CD8-positive, alpha-beta memory T cell (primary cell): ENCODE measurements at regions not wholly inside any gene's neighbourhood (a gene's known extent, or its start where the extent isn't known, plus 50 kb on each side); places are given as distances from the start of the nearest gene placed in this dataset.

Experiments used
- CTCF ChIA-PET: fragments of 350-600 bp; sonication (Branson Sonifier 250); formaldehyde crosslinking; loops from one replicate; lab custom pipeline; 2021; ENCODE audit warnings: antibody characterized with exemption; lab: Charles Lee
- POLR2A ChIA-PET: fragments of 350-600 bp; sonication (Branson Sonifier 250); formaldehyde crosslinking; loops from one replicate; lab custom pipeline; 2021; ENCODE audit warnings: antibody characterized with exemption; lab: Charles Lee
- DNase-seq, 5 donors: peaks; one replicate each; pipeline versions ENCODE4 v3.0.0 to v3.0.0-alpha.2; 2020 to 2022; ENCODE audit warnings: mixed read lengths in 1 of 5
- H3K27ac ChIP-seq: one replicate; pipeline ENCODE4 v1.7.0; 2013; ENCODE audit warnings: low read depth, mild to moderate bottlenecking, low read length, moderate library complexity
- H3K27me3 ChIP-seq: 2 replicates; pipeline ENCODE4 v1.7.0; 2013; ENCODE audit warnings: low read length, mild to moderate bottlenecking; ENCODE audit not compliant: insufficient read depth, poor library complexity, severe bottlenecking
- H3K36me3 ChIP-seq: 2 replicates; pipeline ENCODE4 v1.7.0; 2013; ENCODE audit warnings: mild to moderate bottlenecking, low read length, moderate library complexity; ENCODE audit not compliant: insufficient read depth
- H3K4me1 ChIP-seq: 2 replicates; pipeline ENCODE4 v1.7.0; 2013; ENCODE audit warnings: mild to moderate bottlenecking, low read length, moderate library complexity; ENCODE audit not compliant: insufficient read depth
- H3K4me3 ChIP-seq: 2 replicates; pipeline ENCODE4 v1.7.0; 2013; ENCODE audit warnings: mild to moderate bottlenecking, low read length
- H3K9me3 ChIP-seq: 2 replicates; pipeline ENCODE4 v1.7.0; 2013; ENCODE audit warnings: mild to moderate bottlenecking, low read length
- H3K27ac Mint-ChIP-seq, 8 donors: one replicate each; pipeline ENCODE4 v1.8.0; 2020 to 2021; ENCODE audit warnings: mixed read lengths in 8 of 8, mild to moderate bottlenecking in 6 of 8, inconsistent platforms in 3 of 8, moderate library complexity in 3 of 8
- H3K27me3 Mint-ChIP-seq, 2 donors: one replicate each; pipeline ENCODE4 v1.8.0; 2020 to 2021; ENCODE audit warnings: mixed read lengths in 2 of 2, mild to moderate bottlenecking in 1 of 2, moderate library complexity in 1 of 2
- H3K36me3 Mint-ChIP-seq, 3 donors: one replicate each; pipeline ENCODE4 v1.8.0; 2020 to 2021; ENCODE audit warnings: mixed read lengths in 3 of 3, inconsistent platforms in 1 of 3, mild to moderate bottlenecking in 1 of 3
- H3K4me1 Mint-ChIP-seq, 3 donors: one replicate each; pipeline ENCODE4 v1.8.0; 2020 to 2021; ENCODE audit warnings: mixed read lengths in 3 of 3, inconsistent platforms in 1 of 3, mild to moderate bottlenecking in 1 of 3
- H3K4me3 Mint-ChIP-seq, 7 donors: one replicate each; pipeline ENCODE4 v1.8.0; 2020 to 2021; ENCODE audit warnings: mixed read lengths in 7 of 7, mild to moderate bottlenecking in 6 of 7, moderate library complexity in 4 of 7, inconsistent platforms in 2 of 7
- H3K9me3 Mint-ChIP-seq, 5 donors: one replicate each; pipeline ENCODE4 v1.8.0; 2020 to 2022; ENCODE audit warnings: mixed read lengths in 5 of 5, mild to moderate bottlenecking in 3 of 5, moderate library complexity in 2 of 5, inconsistent platforms in 1 of 5

- peaks cover 13 to 25% of the 10 kb centered on the region in 2 donors for H3K27me3 Mint-ChIP-seq
- ChIA-PET POLR2A (no interaction called here), CTCF (no interaction called here)
- DNase-seq, result no peak
- H3K9me3 Mint-ChIP-seq, result peaks cover 0 to 1% (median 0%) of the 10 kb centered on the region in 5 donors
- no peaks in the 10 kb centered on the region for H3K36me3 ChIP-seq
- H3K4me3 Mint-ChIP-seq, result no peak overlapping the region
- H3K4me3 ChIP-seq, result no peak overlapping the region
- no peaks in the 10 kb centered on the region for H3K27me3 ChIP-seq
- H3K9me3 ChIP-seq, result no peaks in the 10 kb centered on the region
- no peak overlapping the region for H3K27ac ChIP-seq
- no peaks in the 10 kb centered on the region for H3K4me1 Mint-ChIP-seq
- peaks cover 0 to 4% (median 2%) of the 10 kb centered on the region in 3 donors for H3K36me3 Mint-ChIP-seq
- no peaks in the 10 kb centered on the region for H3K4me1 ChIP-seq
- no peak overlapping the region for H3K27ac Mint-ChIP-seq
Observed at GRCh38 chr1:30263405-30263804, 460.0 kb downstream of the MATN1 start.

GRCh38 chr1:30262158-30262557, 461.2 kb downstream of the MATN1 start:
- Histone ChIP-seq H3K27me3 (no peaks in the 10 kb centered on the region), H3K36me3 (no peaks in the 10 kb centered on the region), H3K9me3 (no peaks in the 10 kb centered on the region), H3K4me3 (no peak overlapping the region), H3K4me1 (no peaks in the 10 kb centered on the region), H3K27ac (no peak overlapping the region)
- peaks cover 0 to 4% (median 2%) of the 10 kb centered on the region in 3 donors for H3K36me3 Mint-ChIP-seq
- peaks cover 0 to 1% (median 0%) of the 10 kb centered on the region in 5 donors for H3K9me3 Mint-ChIP-seq
- CTCF ChIA-PET, result no interaction called here
- H3K27ac Mint-ChIP-seq, result peak overlapping the region in 1 of 8 donors; percentile 19
- DNase-seq, result no peak
- H3K4me3 Mint-ChIP-seq, result no peak overlapping the region
- no peaks in the 10 kb centered on the region for H3K4me1 Mint-ChIP-seq
- peaks cover 13 to 23% of the 10 kb centered on the region in 2 donors for H3K27me3 Mint-ChIP-seq
- POLR2A ChIA-PET, result no interaction called here

GRCh38 chr1:30260318-30260717, 463.1 kb downstream of the MATN1 start:
- H3K9me3 Mint-ChIP-seq, result no peaks in the 10 kb centered on the region

GRCh38 chr1:30259631-30260030, 463.8 kb downstream of the MATN1 start:
- no peaks in the 10 kb centered on the region for H3K9me3 ChIP-seq
- H3K27me3 Mint-ChIP-seq, result peaks cover 12 to 27% of the 10 kb centered on the region in 2 donors

More at GRCh38 chr1:30260318-30260717, 463.1 kb downstream of the MATN1 start:
- no peaks in the 10 kb centered on the region for H3K27me3 ChIP-seq
- DNase-seq, result no peak
- ChIA-PET POLR2A (no interaction called here), CTCF (no interaction called here)
- Mint-ChIP-seq H3K27me3 (peaks cover 16 to 20% of the 10 kb centered on the region in 2 donors), H3K4me1 (no peaks in the 10 kb centered on the region), H3K4me3 (no peak overlapping the region), H3K27ac (no peak overlapping the region), H3K36me3 (peaks cover 0 to 4% (median 2%) of the 10 kb centered on the region in 3 donors)
- H3K36me3 ChIP-seq, result no peaks in the 10 kb centered on the region
- H3K4me1 ChIP-seq, result no peaks in the 10 kb centered on the region
- H3K9me3 ChIP-seq, result no peaks in the 10 kb centered on the region
- no peak overlapping the region for H3K27ac ChIP-seq
- no peak overlapping the region for H3K4me3 ChIP-seq

GRCh38 chr1:30258876-30259275, 464.5 kb downstream of the MATN1 start:
- Histone ChIP-seq H3K27ac (no peak overlapping the region), H3K4me1 (no peaks in the 10 kb centered on the region), H3K4me3 (no peak overlapping the region), H3K9me3 (no peaks in the 10 kb centered on the region), H3K27me3 (no peaks in the 10 kb centered on the region), H3K36me3 (no peaks in the 10 kb centered on the region)
- Mint-ChIP-seq H3K27me3 (peaks cover 9 to 28% of the 10 kb centered on the region in 2 donors), H3K9me3 (no peaks in the 10 kb centered on the region), H3K36me3 (peaks cover 0 to 4% (median 2%) of the 10 kb centered on the region in 3 donors), H3K4me1 (no peaks in the 10 kb centered on the region), H3K4me3 (no peak overlapping the region), H3K27ac (no peak overlapping the region)
- CTCF ChIA-PET, result no interaction called here
- POLR2A ChIA-PET, result no interaction called here
- no peak for DNase-seq

More at GRCh38 chr1:30259631-30260030, 463.8 kb downstream of the MATN1 start:
- no peak overlapping the region for H3K4me3 ChIP-seq
- POLR2A ChIA-PET, result no interaction called here
- no peaks in the 10 kb centered on the region for H3K4me1 Mint-ChIP-seq
- no peaks in the 10 kb centered on the region for H3K4me1 ChIP-seq
- peaks cover 0 to 4% (median 2%) of the 10 kb centered on the region in 3 donors for H3K36me3 Mint-ChIP-seq
- no peak for DNase-seq
- no peaks in the 10 kb centered on the region for H3K27me3 ChIP-seq
- no peaks in the 10 kb centered on the region for H3K36me3 ChIP-seq
- H3K27ac Mint-ChIP-seq, result no peak overlapping the region
- H3K4me3 Mint-ChIP-seq, result no peak overlapping the region
- no peaks in the 10 kb centered on the region for H3K9me3 Mint-ChIP-seq
- CTCF ChIA-PET, result no interaction called here
- no peak overlapping the region for H3K27ac ChIP-seq

GRCh38 chr1:30258471-30258870, 464.9 kb downstream of the MATN1 start:
- Histone ChIP-seq H3K27me3 (no peaks in the 10 kb centered on the region), H3K9me3 (no peaks in the 10 kb centered on the region), H3K4me1 (no peaks in the 10 kb centered on the region), H3K27ac (no peak overlapping the region), H3K36me3 (no peaks in the 10 kb centered on the region), H3K4me3 (no peak overlapping the region)
- Mint-ChIP-seq H3K4me3 (no peak overlapping the region), H3K36me3 (peaks cover 0 to 4% (median 2%) of the 10 kb centered on the region in 3 donors), H3K9me3 (no peaks in the 10 kb centered on the region), H3K27ac (no peak overlapping the region), H3K27me3 (peaks cover 9 to 27% of the 10 kb centered on the region in 2 donors), H3K4me1 (no peaks in the 10 kb centered on the region)
- DNase-seq, result no peak
- CTCF ChIA-PET, result no interaction called here
- POLR2A ChIA-PET, result no interaction called here

GRCh38 chr1:30257742-30258380, 465.5 kb downstream of the MATN1 start:
- Histone ChIP-seq H3K27ac (no peak overlapping the region), H3K27me3 (no peaks in the 10 kb centered on the region), H3K9me3 (no peaks in the 10 kb centered on the region), H3K36me3 (no peaks in the 10 kb centered on the region), H3K4me1 (no peaks in the 10 kb centered on the region), H3K4me3 (no peak overlapping the region)
- H3K36me3 Mint-ChIP-seq, result peaks cover 0 to 4% (median 2%) of the 10 kb centered on the region in 3 donors
- CTCF ChIA-PET, result no interaction called here
- H3K27me3 Mint-ChIP-seq, result peaks cover 9 to 27% of the 10 kb centered on the region in 2 donors
- no peak overlapping the region for H3K27ac Mint-ChIP-seq
- no peak for DNase-seq
- no peaks in the 10 kb centered on the region for H3K9me3 Mint-ChIP-seq
- H3K4me1 Mint-ChIP-seq, result no peaks in the 10 kb centered on the region
- H3K4me3 Mint-ChIP-seq, result no peak overlapping the region
- POLR2A ChIA-PET, result no interaction called here

- Mint-ChIP-seq H3K27ac (no peak overlapping the region), H3K4me1 (no peaks in the 10 kb centered on the region), H3K27me3 (peaks cover 9 to 27% of the 10 kb centered on the region in 2 donors), H3K9me3 (no peaks in the 10 kb centered on the region), H3K4me3 (no peak overlapping the region), H3K36me3 (peaks cover 0 to 4% (median 2%) of the 10 kb centered on the region in 3 donors)
- H3K9me3 ChIP-seq, result no peaks in the 10 kb centered on the region
- no peaks in the 10 kb centered on the region for H3K4me1 ChIP-seq
- no peaks in the 10 kb centered on the region for H3K36me3 ChIP-seq
- CTCF ChIA-PET, result no interaction called here
- no peak overlapping the region for H3K27ac ChIP-seq
- POLR2A ChIA-PET, result no interaction called here
- DNase-seq, result no peak
- no peaks in the 10 kb centered on the region for H3K27me3 ChIP-seq
- H3K4me3 ChIP-seq, result no peak overlapping the region
Observed at GRCh38 chr1:30257322-30257721, 466.1 kb downstream of the MATN1 start.
